ENCODE measurements at regions not wholly inside any gene's neighbourhood (a gene's known extent, or its start where the extent isn't known, plus 50 kb on each side); places are given as distances from the start of the nearest gene placed in this dataset.

GRCh38 chr2:223486751-223487150 is 115.4 kb downstream of the SCG2 start:
- peaks cover 5% of the 10 kb centered on the region for H3K9me3 ChIP-seq (ENCODE audit: control insufficient read depth, low read length)
- Mint-ChIP-seq H3K4me3 (no peak overlapping the region), H3K27ac (no peak overlapping the region), H3K36me3 (ENCODE audit: low read depth) (no peaks in the 10 kb centered on the region), H3K4me1 (peaks cover 2% of the 10 kb centered on the region), H3K9me3 (peaks cover 4% of the 10 kb centered on the region), H3K27me3 (ENCODE audit: insufficient read depth) (peaks cover 13% of the 10 kb centered on the region)
- no peak overlapping the region for H3K27ac ChIP-seq (ENCODE audit: low read depth, low read length)
- no peak for DNase-seq
- H3K9ac ChIP-seq (ENCODE audit: extremely low read depth, low read length, poor library complexity, severe bottlenecking) = no peak overlapping the region
- H3K4me3 ChIP-seq (ENCODE audit: low read length) = no peak overlapping the region
- H3K36me3 ChIP-seq (ENCODE audit: control insufficient read depth, insufficient read depth, low read length) = no peaks in the 10 kb centered on the region
- H3K4me1 ChIP-seq (ENCODE audit: control insufficient read depth, insufficient read depth, low read length) = no peaks in the 10 kb centered on the region
- H3K27me3 ChIP-seq (ENCODE audit: control insufficient read depth, insufficient read depth, low read length, poor library complexity, severe bottlenecking) = no peaks in the 10 kb centered on the region
- TF ChIP-seq CTCF (conservative IDR thresholded peaks at IDR 0.05) = no peak

- Histone ChIP-seq H3K36me3 (ENCODE audit: control insufficient read depth, insufficient read depth, low read length) (no peaks in the 10 kb centered on the region), H3K27me3 (ENCODE audit: control insufficient read depth, insufficient read depth, low read length, poor library complexity, severe bottlenecking) (no peaks in the 10 kb centered on the region), H3K9ac (ENCODE audit: extremely low read depth, low read length, poor library complexity, severe bottlenecking) (no peak overlapping the region), H3K4me1 (ENCODE audit: control insufficient read depth, insufficient read depth, low read length) (no peaks in the 10 kb centered on the region), H3K9me3 (ENCODE audit: control insufficient read depth, low read length) (peaks cover 5% of the 10 kb centered on the region), H3K4me3 (ENCODE audit: low read length) (no peak overlapping the region), H3K27ac (ENCODE audit: low read depth, low read length) (no peak overlapping the region)
- peaks cover 4% of the 10 kb centered on the region for H3K9me3 Mint-ChIP-seq
- H3K36me3 Mint-ChIP-seq (ENCODE audit: low read depth) = no peaks in the 10 kb centered on the region
- no peak overlapping the region for H3K27ac Mint-ChIP-seq
- no peak for DNase-seq
- no peak overlapping the region for H3K4me3 Mint-ChIP-seq
- TF ChIP-seq CTCF (conservative IDR thresholded peaks at IDR 0.05) = no peak
- 67 to 77% methylated on average over 1 to 2 of the region's 2 CpGs for WGBS, 2 experiments (ENCODE audit: insufficient coverage in 1 of 2, insufficient read length in 1 of 2)
- H3K27me3 Mint-ChIP-seq (ENCODE audit: insufficient read depth) = peaks cover 15% of the 10 kb centered on the region
- peaks cover 2% of the 10 kb centered on the region for H3K4me1 Mint-ChIP-seq
These were observed 114.8 kb downstream of the SCG2 start for GRCh38 chr2:223487214-223487846.

GRCh38 chr2:223488814-223489213 is 113.3 kb downstream of the SCG2 start:
- Mint-ChIP-seq H3K27me3 (ENCODE audit: insufficient read depth) (peaks cover 15% of the 10 kb centered on the region), H3K9me3 (peaks cover 4% of the 10 kb centered on the region), H3K4me1 (peaks cover 2% of the 10 kb centered on the region), H3K4me3 (no peak overlapping the region), H3K36me3 (ENCODE audit: low read depth) (no peaks in the 10 kb centered on the region), H3K27ac (no peak overlapping the region)
- Histone ChIP-seq H3K4me3 (ENCODE audit: low read length) (no peak overlapping the region), H3K27ac (ENCODE audit: low read depth, low read length) (no peak overlapping the region), H3K9ac (ENCODE audit: extremely low read depth, low read length, poor library complexity, severe bottlenecking) (no peak overlapping the region), H3K4me1 (ENCODE audit: control insufficient read depth, insufficient read depth, low read length) (no peaks in the 10 kb centered on the region), H3K27me3 (ENCODE audit: control insufficient read depth, insufficient read depth, low read length, poor library complexity, severe bottlenecking) (no peaks in the 10 kb centered on the region), H3K36me3 (ENCODE audit: control insufficient read depth, insufficient read depth, low read length) (no peaks in the 10 kb centered on the region), H3K9me3 (ENCODE audit: control insufficient read depth, low read length) (peaks cover 5% of the 10 kb centered on the region)
- DNase-seq = no peak
- no peak for TF ChIP-seq CTCF (conservative IDR thresholded peaks at IDR 0.05)
- WGBS, 2 experiments (ENCODE audit: insufficient coverage in 1 of 2, insufficient read length in 1 of 2) = 93 to 100% methylated on average over 3 to 4 of the region's 4 CpGs
